CD4-positive, alpha-beta T cell treated with Interleukin-6 at 100 ng/mL for 8 hours (primary cell): ENCODE measurements at regions not wholly inside any gene's neighbourhood (a gene's known extent, or its start where the extent isn't known, plus 50 kb on each side); places are given as distances from the start of the nearest gene placed in this dataset.
"Not testable (repeated sequence)": the region's sequence is repeated elsewhere in the genome, so short reads cannot be mapped to it uniquely, and the experiment has no call there.

Experiments used
- DNase-seq: peaks from one replicate; pipeline ENCODE4 v3.0.0-alpha.2; 2020; ENCODE audit warnings: mixed read lengths, low spot score

DNA sequence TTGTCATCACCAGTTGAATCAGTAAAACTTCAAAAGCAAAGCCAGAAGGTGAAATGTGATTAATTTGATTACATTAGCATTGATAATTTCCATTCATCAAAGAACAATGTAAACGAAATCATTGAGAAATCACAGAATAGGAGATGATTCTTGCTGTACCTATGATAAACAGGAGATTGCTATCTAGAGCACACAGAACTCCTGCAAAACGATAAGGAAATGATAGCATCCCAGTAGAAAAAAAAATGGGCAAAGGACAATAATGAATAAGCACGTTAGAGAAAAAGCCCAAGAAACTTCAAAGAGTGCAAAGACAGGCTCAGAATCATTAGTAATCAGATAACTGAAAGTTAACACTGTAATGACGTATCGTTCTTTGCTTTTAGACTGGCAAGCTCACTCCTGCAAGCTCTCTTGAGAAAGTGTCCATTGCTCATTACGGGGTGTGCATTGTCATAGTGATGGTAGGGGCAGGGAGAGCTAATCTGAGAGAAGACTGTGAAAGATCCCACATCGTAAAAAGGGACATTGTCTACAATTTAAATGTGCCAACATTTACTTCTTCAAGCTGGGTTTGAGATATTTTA lies 143.6 kb downstream of the SPP2 start:
- no peak for DNase-seq

- DNase-seq = no peak
Measured at GRCh38 chr2:234191819-234192407, 141.4 kb downstream of the SPP2 start.

DNA sequence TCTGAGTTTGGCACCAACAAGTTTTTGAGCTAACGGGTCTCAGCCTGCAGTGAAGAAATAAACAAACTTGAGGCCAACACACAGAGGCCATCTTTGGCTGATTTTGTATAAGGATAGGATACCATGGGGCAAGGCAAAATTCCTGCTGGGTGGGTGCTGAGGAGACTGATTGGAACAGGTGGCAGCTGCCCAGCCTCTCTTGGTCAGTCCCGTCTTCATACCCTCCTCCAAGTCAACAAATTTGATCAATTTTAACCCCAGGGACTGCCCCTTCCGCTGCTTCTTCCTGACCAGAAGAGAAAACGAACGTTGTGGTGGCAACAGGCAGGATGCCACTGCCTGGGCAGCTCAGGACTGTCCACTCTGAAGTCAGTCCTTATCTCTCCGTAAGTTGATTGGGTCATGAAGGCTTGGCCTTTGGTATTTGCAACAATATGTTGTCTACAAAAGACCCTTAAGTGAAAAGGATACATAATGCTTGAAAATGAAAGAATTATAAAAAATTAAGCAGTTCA lies 139.3 kb downstream of the SPP2 start:
- no peak for DNase-seq

- no peak for DNase-seq
Measured at GRCh38 chr2:234189230-234189629, 138.7 kb downstream of the SPP2 start.

DNA sequence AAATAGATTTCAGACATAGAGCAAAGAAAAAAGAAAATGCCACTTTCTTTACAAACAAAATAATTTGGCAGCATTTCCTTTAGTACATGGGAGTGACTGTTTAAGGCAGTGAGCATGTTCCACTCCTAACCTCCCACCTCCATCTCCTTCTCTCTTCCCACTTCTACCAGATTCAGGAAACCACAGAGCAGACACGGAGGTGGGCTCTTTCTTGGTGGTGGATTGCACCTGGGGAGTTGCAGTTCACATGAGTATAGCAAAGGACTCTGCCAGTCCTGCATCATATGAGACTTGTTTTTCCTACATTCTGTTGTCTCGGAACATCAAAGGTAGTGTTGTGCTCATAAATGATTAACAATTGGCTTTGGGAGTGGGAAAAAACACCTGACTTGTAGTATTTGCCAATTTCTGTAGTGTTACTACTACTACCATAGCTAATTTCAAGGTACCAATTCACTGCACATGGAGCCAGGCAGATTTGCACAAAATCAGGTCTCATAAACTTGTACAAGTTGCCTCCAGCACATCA lies 137.2 kb downstream of the SPP2 start:
- no peak for DNase-seq

- DNase-seq = no peak
Measured at GRCh38 chr2:234181121-234181520, 130.6 kb downstream of the SPP2 start.

GRCh38 chr2:234179031-234179363 lies 128.5 kb downstream of the SPP2 start:
- no peak for DNase-seq

DNA sequence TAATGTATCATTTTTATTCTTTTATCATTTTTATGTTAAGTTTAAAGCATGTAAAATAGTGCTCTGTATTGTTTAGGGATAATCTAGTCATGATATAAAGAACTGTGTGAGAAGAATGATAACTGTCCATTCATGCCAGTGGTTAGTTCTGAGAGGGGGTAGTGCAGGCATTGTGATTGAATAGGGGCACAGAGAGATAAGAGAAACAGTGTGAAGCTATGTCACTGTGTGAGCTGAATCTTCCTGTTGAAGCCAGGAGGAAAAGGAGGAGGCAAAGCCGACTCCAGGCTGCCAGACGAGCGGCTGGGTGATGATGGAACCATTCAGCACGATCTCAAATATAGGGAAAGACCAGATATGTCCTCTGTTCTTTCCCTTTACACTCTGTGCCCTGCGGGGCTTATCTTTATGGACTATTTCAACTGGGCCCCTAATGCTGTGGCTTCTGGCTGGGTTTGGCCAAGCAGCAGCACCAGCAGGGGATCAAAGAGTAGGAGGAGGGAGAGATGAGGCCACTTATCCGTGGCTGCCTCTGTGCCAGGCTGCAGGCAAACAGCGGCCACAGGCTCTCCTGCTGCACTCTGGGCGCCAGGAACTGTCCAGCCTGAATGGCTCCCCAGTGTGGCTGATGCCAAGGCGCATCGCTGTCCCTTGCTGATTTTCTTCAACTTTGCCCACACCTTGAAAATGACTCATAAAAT lies 128.0 kb downstream of the SPP2 start:
- no peak for DNase-seq

GRCh38 chr2:234175649-234176048 lies 125.1 kb downstream of the SPP2 start:
- no peak for DNase-seq

DNA sequence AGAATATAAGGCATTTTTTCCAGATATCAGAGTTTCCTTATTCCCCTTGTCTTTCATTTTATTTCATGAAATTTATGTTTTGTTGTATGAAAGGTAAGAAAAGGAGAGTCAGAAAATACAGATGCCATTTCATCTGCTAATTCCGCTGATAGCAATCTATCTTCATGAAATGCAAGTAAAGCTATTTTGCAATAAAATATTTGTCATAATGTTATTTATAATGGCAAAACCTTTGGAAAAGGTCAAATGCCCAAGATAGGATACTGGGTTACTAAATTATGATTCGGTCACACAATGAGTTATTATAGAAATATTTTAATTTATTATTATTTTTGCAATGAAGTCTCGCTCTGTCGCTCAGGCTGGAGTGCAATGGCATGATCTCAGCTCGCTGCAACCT lies 124.2 kb downstream of the SPP2 start:
- DNase-seq = no peak

GRCh38 chr2:234172532-234172931 lies 122.0 kb downstream of the SPP2 start:
- no peak for DNase-seq

GRCh38 chr2:234172066-234172465 lies 121.6 kb downstream of the SPP2 start:
- no peak for DNase-seq

DNA sequence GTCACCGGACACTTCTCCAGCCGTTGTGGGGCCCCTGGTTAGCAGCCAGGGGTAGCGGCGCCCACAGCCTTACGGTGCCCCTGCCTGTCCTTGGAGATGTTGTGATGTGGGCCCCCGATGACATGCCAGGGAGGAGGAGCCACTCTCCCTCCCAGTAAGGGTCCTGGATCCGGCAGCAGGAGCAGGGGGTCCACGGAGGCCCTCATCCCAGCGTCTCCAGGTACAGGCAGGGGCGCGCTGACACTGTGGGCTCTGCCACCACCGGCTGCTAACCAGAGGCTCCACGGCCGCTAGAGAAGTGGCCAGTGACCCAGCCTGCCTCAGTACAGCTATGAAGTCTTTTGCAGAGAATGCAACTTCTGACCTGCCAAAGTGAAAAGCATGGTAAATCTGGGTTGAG lies 121.2 kb downstream of the SPP2 start:
- DNase-seq = no peak

GRCh38 chr2:234169674-234170073 lies 119.2 kb downstream of the SPP2 start:
- DNase-seq = no peak

DNA sequence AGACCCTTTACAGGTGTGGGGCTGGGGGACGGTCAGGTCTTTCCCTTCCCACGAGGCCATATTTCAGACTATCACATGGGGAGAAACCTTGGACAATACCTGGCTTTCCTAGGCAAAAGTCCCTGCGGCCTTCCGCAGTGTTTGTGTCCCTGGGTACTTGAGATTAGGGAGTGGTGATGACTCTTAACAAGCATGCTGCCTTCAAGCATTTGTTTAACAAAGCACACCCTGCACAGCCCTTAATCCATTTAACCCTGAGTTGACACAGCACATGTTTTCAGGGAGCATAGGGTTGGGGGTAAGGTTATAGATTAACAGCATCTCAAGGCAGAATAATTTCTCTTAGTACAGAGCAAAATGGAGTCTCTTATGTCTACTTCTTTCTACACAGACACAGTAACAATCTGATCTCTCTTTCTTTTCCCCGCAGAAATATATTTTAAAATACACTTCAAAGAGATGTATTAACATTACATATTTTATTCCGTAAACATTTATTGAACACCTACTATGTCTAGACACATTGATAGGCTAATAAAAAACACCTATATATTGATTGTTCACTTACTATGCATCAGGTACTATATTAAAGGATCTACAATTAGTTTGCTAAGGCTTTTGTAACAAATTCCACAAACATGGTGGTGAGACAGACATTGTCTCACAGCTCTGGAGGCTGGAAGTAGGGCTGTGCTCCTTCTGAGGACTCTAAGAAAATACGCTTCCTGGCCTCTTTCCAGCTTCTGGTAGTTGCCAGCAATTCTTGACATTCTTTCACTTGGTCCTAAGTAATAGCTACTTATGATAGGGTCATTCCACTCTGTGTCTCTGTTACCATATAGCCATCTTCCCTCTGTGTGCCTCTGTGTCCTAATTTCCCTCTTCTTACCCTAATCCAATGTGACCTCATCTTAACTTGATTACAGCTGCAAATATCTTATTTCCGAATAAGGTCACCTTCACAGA lies 118.4 kb downstream of the SPP2 start:
- DNase-seq = not testable (repeated sequence)

DNA sequence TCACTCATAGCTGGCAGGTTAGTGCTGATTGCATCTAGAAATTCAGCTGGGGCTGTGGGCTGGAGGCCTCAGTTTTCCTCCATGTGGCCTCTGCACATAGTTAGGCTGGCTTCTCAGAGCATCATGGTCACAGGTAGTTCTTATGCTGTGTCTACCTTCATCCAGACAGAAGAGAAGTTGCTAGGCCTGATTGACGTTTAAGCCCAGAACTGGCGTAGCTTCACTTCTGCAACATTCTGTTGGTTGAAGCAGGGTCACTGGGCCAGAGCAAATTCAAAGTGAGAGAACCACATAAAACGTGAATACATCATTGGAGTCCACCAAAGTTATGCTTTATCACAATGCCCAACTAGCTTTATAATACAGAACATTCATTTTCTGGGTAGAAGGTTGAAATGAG lies 116.0 kb downstream of the SPP2 start:
- no peak for DNase-seq

- DNase-seq = no peak
Measured at GRCh38 chr2:234165421-234165820, 114.9 kb downstream of the SPP2 start.

GRCh38 chr2:234164493-234165413 lies 114.3 kb downstream of the SPP2 start:
- peak; percentile 61 for DNase-seq

DNA sequence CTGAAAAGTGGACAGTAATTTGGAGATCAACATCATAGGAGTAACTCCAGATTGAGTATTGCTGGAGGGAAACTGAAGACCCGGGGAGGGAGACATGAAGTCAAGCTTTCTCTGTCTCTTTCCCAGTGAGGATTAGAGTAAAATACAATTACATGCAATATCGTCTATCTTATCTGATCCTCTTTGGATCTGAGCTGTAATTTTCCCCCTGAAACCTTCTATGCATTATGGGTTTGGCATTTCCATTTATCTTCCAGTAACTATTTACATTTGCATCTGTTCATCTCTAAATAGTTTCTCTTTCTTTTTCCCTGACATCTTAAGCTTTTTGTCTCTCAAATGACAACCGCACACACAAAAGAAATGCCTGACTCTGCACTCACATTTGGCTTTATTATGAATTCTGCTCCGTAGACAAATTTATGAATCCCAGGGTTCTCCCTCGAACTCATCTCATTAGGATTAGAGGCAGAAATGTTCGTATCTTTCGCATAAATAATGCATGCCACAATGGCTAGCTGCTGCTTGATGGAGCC lies 113.1 kb downstream of the SPP2 start:
- DNase-seq = no peak

DNA sequence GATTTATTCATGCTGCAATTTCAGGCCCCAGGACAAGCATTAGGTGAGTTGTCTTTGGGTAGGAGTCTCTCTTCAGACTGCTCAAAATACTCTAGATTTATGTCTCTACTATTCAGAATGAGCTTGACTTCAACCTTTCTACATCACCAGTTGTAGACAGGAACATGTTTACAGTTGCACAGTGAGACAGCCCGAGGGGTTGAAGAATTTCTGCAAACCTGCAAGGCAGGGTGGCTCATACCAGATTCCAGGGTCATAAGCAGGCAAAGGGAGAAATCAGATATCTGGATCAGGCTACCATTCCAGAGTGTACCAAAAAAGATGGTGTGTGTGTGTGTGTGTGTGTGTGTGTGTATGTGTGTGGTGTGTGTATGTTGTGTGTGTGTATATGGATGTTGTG lies 112.4 kb downstream of the SPP2 start:
- DNase-seq = no peak

GRCh38 chr2:234161932-234162331 lies 111.4 kb downstream of the SPP2 start:
- DNase-seq = no peak
